Activated CD8-positive, alpha-beta T cell treated with anti-CD3 and anti-CD28 coated beads, Interleukin-2, amount 10 ng/mL, durations not matched to agents 7 days and 5 days (primary cell): ENCODE measurements at regions not wholly inside any gene's neighbourhood (a gene's known extent, or its start where the extent isn't known, plus 50 kb on each side); places are given as distances from the start of the nearest gene placed in this dataset.

ENCODE experiments used
- ATAC-seq: fragments of 150-1000 bp; cut with Tn5 transposase; one replicate; pipeline ENCODE4 v1.10.0; 2021; ENCODE audit warnings: moderate library complexity
- CTCF ChIA-PET: fragments of 350-600 bp; sonication (Branson Sonifier 250); formaldehyde crosslinking; loops from one replicate; lab custom pipeline; 2021; ENCODE audit warnings: antibody characterized with exemption; lab: Charles Lee
- POLR2A ChIA-PET: fragments of 350-600 bp; sonication (Branson Sonifier 250); formaldehyde crosslinking; loops from one replicate; lab custom pipeline; 2021; ENCODE audit warnings: antibody characterized with exemption; lab: Charles Lee
- DNase-seq: peaks from one replicate; pipeline ENCODE4 v3.0.0-alpha.2; 2020
- H3K27ac Mint-ChIP-seq: one replicate; pipeline ENCODE4 v1.8.0; 2021; ENCODE audit warnings: mild to moderate bottlenecking, mixed read lengths
- H3K27me3 Mint-ChIP-seq: one replicate; pipeline ENCODE4 v1.8.0; 2021; ENCODE audit warnings: low read depth, mixed read lengths
- H3K36me3 Mint-ChIP-seq: one replicate; pipeline ENCODE4 v1.8.0; 2021; ENCODE audit warnings: low read depth, mixed read lengths
- H3K4me1 Mint-ChIP-seq: one replicate; pipeline ENCODE4 v1.8.0; 2021; ENCODE audit warnings: low read depth, mixed read lengths
- H3K4me3 Mint-ChIP-seq: one replicate; pipeline ENCODE4 v1.8.0; 2021; ENCODE audit warnings: mild to moderate bottlenecking, mixed read lengths
- H3K9me3 Mint-ChIP-seq: one replicate; pipeline ENCODE4 v1.8.0; 2022; ENCODE audit warnings: mixed read lengths; ENCODE audit not compliant: insufficient read depth

DNA sequence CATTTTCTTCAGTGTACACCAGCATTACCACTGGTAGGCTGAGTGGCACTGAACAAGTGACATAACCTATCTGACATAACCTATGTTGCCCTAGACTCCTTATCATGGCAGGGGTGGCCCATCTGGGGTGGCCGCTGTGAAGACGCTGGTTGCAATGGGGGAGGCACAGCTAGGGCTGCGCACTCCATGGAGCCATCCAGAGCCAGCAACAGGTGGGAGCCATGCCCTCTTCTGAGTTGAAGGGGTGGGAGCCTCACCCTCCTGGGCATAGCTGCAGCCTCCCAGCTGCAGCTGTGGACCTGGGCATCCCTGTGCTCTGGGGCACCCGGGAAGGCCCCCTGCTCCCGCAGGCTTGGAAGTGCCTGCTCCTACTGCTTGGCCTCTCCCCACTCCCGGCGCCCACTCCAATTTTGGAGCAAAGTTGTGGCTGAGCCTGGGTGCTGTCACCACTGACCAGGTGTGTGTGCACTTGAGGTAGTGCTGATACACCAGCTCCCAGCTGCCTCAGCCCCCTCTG, 52.4 kb upstream of the NTPCR start:
- Mint-ChIP-seq H3K36me3 (no peaks in the 10 kb centered on the region), H3K9me3 (no peaks in the 10 kb centered on the region), H3K4me1 (peaks cover 7% of the 10 kb centered on the region), H3K4me3 (no peak overlapping the region), H3K27me3 (peaks cover 3% of the 10 kb centered on the region), H3K27ac (no peak overlapping the region)
- ChIA-PET POLR2A (no interaction called here), CTCF (no interaction called here)
- DNase-seq (no peak), ATAC-seq (no peak)

GRCh38 chr1:232899268-232899667, 51.1 kb upstream of the NTPCR start:
- Mint-ChIP-seq H3K4me3 (no peak overlapping the region), H3K27me3 (peaks cover 3% of the 10 kb centered on the region), H3K9me3 (no peaks in the 10 kb centered on the region), H3K27ac (no peak overlapping the region), H3K4me1 (peaks cover 7% of the 10 kb centered on the region), H3K36me3 (no peaks in the 10 kb centered on the region)
- DNase-seq, result no peak
- POLR2A ChIA-PET, result no interaction called here
- ATAC-seq, result no peak
- CTCF ChIA-PET, result no interaction called here

DNA sequence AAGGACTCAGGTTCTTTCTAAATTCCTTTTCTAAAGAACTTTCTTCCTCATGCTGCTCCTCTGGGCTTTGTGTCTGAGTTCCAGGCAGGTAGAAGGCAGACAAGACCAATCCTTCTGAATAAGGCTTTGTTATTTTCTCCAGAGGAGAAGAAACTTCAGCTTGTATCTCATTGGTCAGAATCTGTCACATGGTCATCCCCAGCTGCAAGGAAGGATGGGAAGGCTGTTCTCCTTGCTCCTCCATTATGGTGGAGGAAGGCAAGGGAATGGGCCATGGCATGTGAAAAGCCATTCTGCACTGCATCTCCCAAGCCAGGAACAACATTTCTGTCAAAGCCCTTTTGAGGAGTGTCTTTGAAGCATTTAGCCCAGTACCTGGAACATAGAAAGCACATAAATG, 50.6 kb upstream of the NTPCR start:
- Mint-ChIP-seq H3K27me3 (peaks cover 3% of the 10 kb centered on the region), H3K36me3 (no peaks in the 10 kb centered on the region), H3K9me3 (no peaks in the 10 kb centered on the region), H3K4me1 (peaks cover 12% of the 10 kb centered on the region), H3K4me3 (no peak overlapping the region), H3K27ac (no peak overlapping the region)
- DNase-seq (no peak), ATAC-seq (no peak)
- ChIA-PET CTCF (no interaction called here), POLR2A (no interaction called here)
